HEK293 (cell line): ENCODE measurements at regions not wholly inside any gene's neighbourhood (a gene's known extent, or its start where the extent isn't known, plus 50 kb on each side); places are given as distances from the start of the nearest gene placed in this dataset.

Source experiments
- CTCF ChIA-PET: fragments of 350-600 bp; formaldehyde crosslinking; extraction: SDS; loops from one replicate; lab custom pipeline; 2021; ENCODE audit warnings: antibody characterized with exemption; lab: Yijun Ruan, JAX
- POLR2A ChIA-PET: fragments of 300-600 bp; formaldehyde crosslinking; extraction: SDS; loops from one replicate; lab custom pipeline; 2020; ENCODE audit warnings: antibody characterized with exemption, inconsistent platforms; lab: Yijun Ruan, JAX
- H3K27ac ChIP-seq: fragments of 200-500 bp; sonication (Bioruptor generic); 2 replicates; pipeline ENCODE4 v1.5.1; 2014; ENCODE audit warnings: low read depth, low read length, control low read depth, inconsistent platforms; ENCODE audit errors: extremely low read depth
- H3K36me3 ChIP-seq, 2 experiments: fragments of 200-500 bp in 1 of 2; sonication (Bioruptor generic) in 1 of 2; 1 replicate in 1 of 2; 2 replicates in 1 of 2; pipeline ENCODE4 v1.5.1; 2014 to 2017; ENCODE audit warnings: inconsistent platforms in 2 of 2, low read length in 2 of 2; ENCODE audit not compliant: control insufficient read depth in 2 of 2, insufficient read depth in 1 of 2
- H3K4me1 ChIP-seq: fragments of 200-500 bp; sonication (Bioruptor generic); 2 replicates; pipeline ENCODE4 v1.5.1; 2014; ENCODE audit warnings: mild to moderate bottlenecking, low read length, inconsistent platforms; ENCODE audit not compliant: control insufficient read depth, insufficient read depth
- H3K4me3 ChIP-seq: 2 replicates; pipeline ENCODE4 v1.5.1; 2011; ENCODE audit warnings: low read depth, mild to moderate bottlenecking, control low read depth, low read length, moderate library complexity
- H3K9me3 ChIP-seq: fragments of 200-500 bp; sonication (Bioruptor generic); 2 replicates; pipeline ENCODE4 v1.5.1; 2014; ENCODE audit warnings: low read depth, low read length, inconsistent platforms; ENCODE audit not compliant: control insufficient read depth, insufficient read depth
- GLIS2 ChIP-seq: fragments of 450-650 bp; formaldehyde crosslinking; IDR thresholded peaks from 2 replicates; pipeline ENCODE4 v1.5.1; 2016; ENCODE audit warnings: missing biosample characterization, missing genetic modification characterization
- HOXD13 ChIP-seq: sonication (generic); formaldehyde crosslinking; IDR thresholded peaks from 2 replicates; pipeline ENCODE4 v1.8.0; 2022; ENCODE audit warnings: missing genetic modification reagents, borderline replicate concordance
- RBAK ChIP-seq: fragments of 450-650 bp; formaldehyde crosslinking; IDR thresholded peaks from 2 replicates; pipeline ENCODE4 v1.5.1; 2016; ENCODE audit warnings: missing biosample characterization, missing genetic modification characterization
- WT1 ChIP-seq: fragments of 450-650 bp; formaldehyde crosslinking; IDR thresholded peaks from 2 replicates; pipeline ENCODE4 v1.5.1; 2016; ENCODE audit warnings: missing biosample characterization, missing genetic modification characterization
- ZBTB20 ChIP-seq: fragments of 450-650 bp; formaldehyde crosslinking; IDR thresholded peaks from 2 replicates; pipeline ENCODE4 v1.5.1; 2016; ENCODE audit warnings: missing biosample characterization, missing genetic modification characterization
- ZEB2 ChIP-seq: fragments of 450-650 bp; formaldehyde crosslinking; IDR thresholded peaks from 2 replicates; pipeline ENCODE4 v1.5.1; 2016; ENCODE audit warnings: missing biosample characterization, missing genetic modification characterization
- ZFHX2 ChIP-seq: fragments of 450-650 bp; formaldehyde crosslinking; conservative IDR thresholded peaks from 2 replicates; pipeline ENCODE4 v1.5.1; 2016; ENCODE audit warnings: missing biosample characterization, missing genetic modification characterization
- ZNF140 ChIP-seq: fragments of 450-650 bp; formaldehyde crosslinking; IDR thresholded peaks from 2 replicates; pipeline ENCODE4 v1.5.1; 2016; ENCODE audit warnings: missing biosample characterization, missing genetic modification characterization
- ZNF157 ChIP-seq: fragments of 450-650 bp; formaldehyde crosslinking; IDR thresholded peaks from 2 replicates; pipeline ENCODE4 v1.5.1; 2016; ENCODE audit warnings: missing biosample characterization, missing genetic modification characterization
- ZNF23 ChIP-seq: fragments of 450-650 bp; formaldehyde crosslinking; IDR thresholded peaks from 2 replicates; pipeline ENCODE4 v1.5.1; 2016; ENCODE audit warnings: missing biosample characterization, missing genetic modification characterization, borderline replicate concordance
- ZNF248 ChIP-seq: fragments of 450-650 bp; formaldehyde crosslinking; IDR thresholded peaks from 2 replicates; pipeline ENCODE4 v1.5.1; 2017; ENCODE audit warnings: missing biosample characterization, missing genetic modification characterization
- ZNF311 ChIP-seq: fragments of 450-650 bp; formaldehyde crosslinking; IDR thresholded peaks from 2 replicates; pipeline ENCODE4 v1.5.1; 2017; ENCODE audit warnings: missing biosample characterization, missing genetic modification characterization, borderline replicate concordance
- ZNF549 ChIP-seq: fragments of 450-650 bp; IDR thresholded peaks from 2 replicates; pipeline ENCODE4 v1.5.1; 2018; ENCODE audit warnings: missing biosample characterization, missing genetic modification characterization, mild to moderate bottlenecking, inconsistent platforms, moderate library complexity
- ZNF610 ChIP-seq: fragments of 450-650 bp; formaldehyde crosslinking; IDR thresholded peaks from 2 replicates; pipeline ENCODE4 v1.5.1; 2016; ENCODE audit warnings: missing biosample characterization, missing genetic modification characterization, borderline replicate concordance
- ZNF664 ChIP-seq: fragments of 450-650 bp; formaldehyde crosslinking; IDR thresholded peaks from 2 replicates; pipeline ENCODE4 v1.5.1; 2016; ENCODE audit warnings: missing biosample characterization, missing genetic modification characterization
- ZNF76 ChIP-seq: fragments of 450-650 bp; formaldehyde crosslinking; IDR thresholded peaks from 2 replicates; pipeline ENCODE4; 2016; ENCODE audit warnings: low read depth, missing biosample characterization, missing genetic modification characterization, borderline replicate concordance
- ZXDB ChIP-seq: fragments of 450-650 bp; formaldehyde crosslinking; IDR thresholded peaks from 2 replicates; pipeline ENCODE4 v1.5.1; 2016; ENCODE audit warnings: missing biosample characterization, missing genetic modification characterization
- TF ChIP-seq, protein P1 (sequence below): fragments of 450-650 bp; formaldehyde crosslinking; IDR thresholded peaks from 2 replicates; pipeline ENCODE4 v1.5.1; 2016; ENCODE audit warnings: missing biosample characterization, missing genetic modification characterization
- TF ChIP-seq, protein P2 (sequence below): fragments of 450-650 bp; formaldehyde crosslinking; IDR thresholded peaks from 2 replicates; pipeline ENCODE4 v1.5.1; 2017; ENCODE audit warnings: missing biosample characterization, mild to moderate bottlenecking, missing genetic modification characterization, moderate library complexity
- TF ChIP-seq, protein P3 (sequence below): fragments of 450-650 bp; formaldehyde crosslinking; IDR thresholded peaks from 2 replicates; pipeline ENCODE4 v1.5.1; 2016; ENCODE audit warnings: missing biosample characterization, missing genetic modification characterization, borderline replicate concordance
- TF ChIP-seq, protein P4 (sequence below): IDR thresholded peaks from 2 replicates; pipeline ENCODE4 v1.6.1; 2011; ENCODE audit warnings: mild to moderate bottlenecking, low read depth, low read length, borderline replicate concordance
- TF ChIP-seq, protein P5 (sequence below): fragments of 450-650 bp; formaldehyde crosslinking; IDR thresholded peaks from 2 replicates; pipeline ENCODE4 v1.5.1; 2016; ENCODE audit warnings: missing biosample characterization, missing genetic modification characterization

DNA sequence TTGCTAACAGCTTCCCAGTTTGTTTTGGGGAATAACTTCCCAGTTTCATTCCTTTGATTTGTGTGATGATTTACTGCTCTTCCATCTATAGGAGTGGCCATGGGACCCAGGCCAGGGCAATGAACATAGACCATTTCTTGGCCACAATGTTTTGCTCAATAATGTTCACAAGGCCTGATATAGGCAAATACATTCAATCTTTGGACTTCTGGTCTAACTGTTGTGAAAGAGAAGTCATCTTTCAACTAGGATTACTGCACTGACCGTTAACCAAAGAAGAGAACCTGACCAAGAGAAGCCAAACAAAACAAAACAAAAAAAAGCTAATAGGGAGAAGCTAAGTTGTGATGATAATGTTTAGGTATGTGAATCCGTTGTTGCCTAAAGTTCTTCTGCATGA lies 221.8 kb upstream of the SUCLG2 start:
- Histone ChIP-seq H3K4me1 (no peaks in the 10 kb centered on the region), H3K4me3 (no peak overlapping the region), H3K9me3 (no peaks in the 10 kb centered on the region), H3K36me3 (no peaks in the 10 kb centered on the region), H3K27ac (no peak overlapping the region)
- TF ChIP-seq ZEB2 (tag by site-specific recombination) (no peak), ZNF157 (no peak), ZNF248 (tag by site-specific recombination) (no peak), ZBTB20 (tag by site-specific recombination) (no peak), ZFHX2 (tag by site-specific recombination) (no peak), ZXDB (tag by site-specific recombination) (no peak), ZNF311 (tag by site-specific recombination) (no peak), ZNF76 (tag by site-specific recombination) (no peak), GLIS2 (no peak), ZNF549 (tag by site-specific recombination) (no peak), ZNF140 (tag by site-specific recombination) (no peak), ZNF610 (no peak)
- TF ChIP-seq, protein P1, sequence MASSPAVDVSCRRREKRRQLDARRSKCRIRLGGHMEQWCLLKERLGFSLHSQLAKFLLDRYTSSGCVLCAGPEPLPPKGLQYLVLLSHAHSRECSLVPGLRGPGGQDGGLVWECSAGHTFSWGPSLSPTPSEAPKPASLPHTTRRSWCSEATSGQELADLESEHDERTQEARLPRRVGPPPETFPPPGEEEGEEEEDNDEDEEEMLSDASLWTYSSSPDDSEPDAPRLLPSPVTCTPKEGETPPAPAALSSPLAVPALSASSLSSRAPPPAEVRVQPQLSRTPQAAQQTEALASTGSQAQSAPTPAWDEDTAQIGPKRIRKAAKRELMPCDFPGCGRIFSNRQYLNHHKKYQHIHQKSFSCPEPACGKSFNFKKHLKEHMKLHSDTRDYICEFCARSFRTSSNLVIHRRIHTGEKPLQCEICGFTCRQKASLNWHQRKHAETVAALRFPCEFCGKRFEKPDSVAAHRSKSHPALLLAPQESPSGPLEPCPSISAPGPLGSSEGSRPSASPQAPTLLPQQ (tag by site-specific recombination): no peak
- TF ChIP-seq, protein P2, sequence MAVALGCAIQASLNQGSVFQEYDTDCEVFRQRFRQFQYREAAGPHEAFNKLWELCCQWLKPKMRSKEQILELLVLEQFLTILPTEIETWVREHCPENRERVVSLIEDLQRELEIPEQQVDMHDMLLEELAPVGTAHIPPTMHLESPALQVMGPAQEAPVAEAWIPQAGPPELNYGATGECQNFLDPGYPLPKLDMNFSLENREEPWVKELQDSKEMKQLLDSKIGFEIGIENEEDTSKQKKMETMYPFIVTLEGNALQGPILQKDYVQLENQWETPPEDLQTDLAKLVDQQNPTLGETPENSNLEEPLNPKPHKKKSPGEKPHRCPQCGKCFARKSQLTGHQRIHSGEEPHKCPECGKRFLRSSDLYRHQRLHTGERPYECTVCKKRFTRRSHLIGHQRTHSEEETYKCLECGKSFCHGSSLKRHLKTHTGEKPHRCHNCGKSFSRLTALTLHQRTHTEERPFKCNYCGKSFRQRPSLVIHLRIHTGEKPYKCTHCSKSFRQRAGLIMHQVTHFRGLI (tag by site-specific recombination): no peak
- TF ChIP-seq, protein P3, sequence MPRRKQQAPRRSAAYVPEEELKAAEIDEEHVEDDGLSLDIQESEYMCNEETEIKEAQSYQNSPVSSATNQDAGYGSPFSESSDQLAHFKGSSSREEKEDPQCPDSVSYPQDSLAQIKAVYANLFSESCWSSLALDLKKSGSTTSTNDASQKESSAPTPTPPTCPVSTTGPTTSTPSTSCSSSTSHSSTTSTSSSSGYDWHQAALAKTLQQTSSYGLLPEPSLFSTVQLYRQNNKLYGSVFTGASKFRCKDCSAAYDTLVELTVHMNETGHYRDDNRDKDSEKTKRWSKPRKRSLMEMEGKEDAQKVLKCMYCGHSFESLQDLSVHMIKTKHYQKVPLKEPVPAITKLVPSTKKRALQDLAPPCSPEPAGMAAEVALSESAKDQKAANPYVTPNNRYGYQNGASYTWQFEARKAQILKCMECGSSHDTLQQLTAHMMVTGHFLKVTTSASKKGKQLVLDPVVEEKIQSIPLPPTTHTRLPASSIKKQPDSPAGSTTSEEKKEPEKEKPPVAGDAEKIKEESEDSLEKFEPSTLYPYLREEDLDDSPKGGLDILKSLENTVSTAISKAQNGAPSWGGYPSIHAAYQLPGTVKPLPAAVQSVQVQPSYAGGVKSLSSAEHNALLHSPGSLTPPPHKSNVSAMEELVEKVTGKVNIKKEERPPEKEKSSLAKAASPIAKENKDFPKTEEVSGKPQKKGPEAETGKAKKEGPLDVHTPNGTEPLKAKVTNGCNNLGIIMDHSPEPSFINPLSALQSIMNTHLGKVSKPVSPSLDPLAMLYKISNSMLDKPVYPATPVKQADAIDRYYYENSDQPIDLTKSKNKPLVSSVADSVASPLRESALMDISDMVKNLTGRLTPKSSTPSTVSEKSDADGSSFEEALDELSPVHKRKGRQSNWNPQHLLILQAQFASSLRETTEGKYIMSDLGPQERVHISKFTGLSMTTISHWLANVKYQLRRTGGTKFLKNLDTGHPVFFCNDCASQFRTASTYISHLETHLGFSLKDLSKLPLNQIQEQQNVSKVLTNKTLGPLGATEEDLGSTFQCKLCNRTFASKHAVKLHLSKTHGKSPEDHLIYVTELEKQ (tag by site-specific recombination): no peak
- TF ChIP-seq, protein P4, sequence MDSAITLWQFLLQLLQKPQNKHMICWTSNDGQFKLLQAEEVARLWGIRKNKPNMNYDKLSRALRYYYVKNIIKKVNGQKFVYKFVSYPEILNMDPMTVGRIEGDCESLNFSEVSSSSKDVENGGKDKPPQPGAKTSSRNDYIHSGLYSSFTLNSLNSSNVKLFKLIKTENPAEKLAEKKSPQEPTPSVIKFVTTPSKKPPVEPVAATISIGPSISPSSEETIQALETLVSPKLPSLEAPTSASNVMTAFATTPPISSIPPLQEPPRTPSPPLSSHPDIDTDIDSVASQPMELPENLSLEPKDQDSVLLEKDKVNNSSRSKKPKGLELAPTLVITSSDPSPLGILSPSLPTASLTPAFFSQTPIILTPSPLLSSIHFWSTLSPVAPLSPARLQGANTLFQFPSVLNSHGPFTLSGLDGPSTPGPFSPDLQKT: no peak
- TF ChIP-seq, protein P5, sequence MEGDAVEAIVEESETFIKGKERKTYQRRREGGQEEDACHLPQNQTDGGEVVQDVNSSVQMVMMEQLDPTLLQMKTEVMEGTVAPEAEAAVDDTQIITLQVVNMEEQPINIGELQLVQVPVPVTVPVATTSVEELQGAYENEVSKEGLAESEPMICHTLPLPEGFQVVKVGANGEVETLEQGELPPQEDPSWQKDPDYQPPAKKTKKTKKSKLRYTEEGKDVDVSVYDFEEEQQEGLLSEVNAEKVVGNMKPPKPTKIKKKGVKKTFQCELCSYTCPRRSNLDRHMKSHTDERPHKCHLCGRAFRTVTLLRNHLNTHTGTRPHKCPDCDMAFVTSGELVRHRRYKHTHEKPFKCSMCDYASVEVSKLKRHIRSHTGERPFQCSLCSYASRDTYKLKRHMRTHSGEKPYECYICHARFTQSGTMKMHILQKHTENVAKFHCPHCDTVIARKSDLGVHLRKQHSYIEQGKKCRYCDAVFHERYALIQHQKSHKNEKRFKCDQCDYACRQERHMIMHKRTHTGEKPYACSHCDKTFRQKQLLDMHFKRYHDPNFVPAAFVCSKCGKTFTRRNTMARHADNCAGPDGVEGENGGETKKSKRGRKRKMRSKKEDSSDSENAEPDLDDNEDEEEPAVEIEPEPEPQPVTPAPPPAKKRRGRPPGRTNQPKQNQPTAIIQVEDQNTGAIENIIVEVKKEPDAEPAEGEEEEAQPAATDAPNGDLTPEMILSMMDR (tag by site-specific recombination): no peak
- POLR2A ChIA-PET: no interaction called here
- CTCF ChIA-PET: no interaction called here

DNA sequence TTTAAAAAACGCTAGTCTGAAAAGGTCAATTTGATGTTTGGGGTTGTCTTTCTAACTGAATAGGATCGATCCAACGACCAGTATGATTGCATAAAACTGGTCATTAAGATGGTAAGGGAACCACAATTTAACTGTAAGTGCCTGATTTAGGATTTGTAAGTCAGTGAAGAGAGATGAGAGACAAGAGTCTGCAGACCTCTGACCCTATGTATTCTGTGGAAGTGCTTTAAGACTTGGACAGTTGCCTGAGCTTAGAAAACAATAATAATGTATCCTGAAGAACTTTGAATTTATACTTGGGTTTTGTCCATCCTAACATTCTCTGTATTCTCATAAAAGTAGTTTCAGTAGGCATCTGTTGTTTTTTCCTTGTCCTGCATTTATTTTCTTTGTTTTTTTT lies 221.4 kb upstream of the SUCLG2 start:
- Histone ChIP-seq H3K36me3 (no peaks in the 10 kb centered on the region), H3K27ac (no peak overlapping the region), H3K9me3 (no peaks in the 10 kb centered on the region), H3K4me3 (no peak overlapping the region), H3K4me1 (no peaks in the 10 kb centered on the region)
- ChIA-PET POLR2A (no interaction called here), CTCF (no interaction called here)
- TF ChIP-seq ZNF664 (tag by site-specific recombination): no peak
- no peak for TF ChIP-seq HOXD13
- TF ChIP-seq ZNF23 (tag by site-specific recombination): no peak
- no peak for TF ChIP-seq WT1 (tag by site-specific recombination)
- TF ChIP-seq RBAK (tag by site-specific recombination): no peak
